Urinary bladder (tissue), 3 donors: ENCODE measurements at regions not wholly inside any gene's neighbourhood (a gene's known extent, or its start where the extent isn't known, plus 50 kb on each side); places are given as distances from the start of the nearest gene placed in this dataset.
"Not testable (repeated sequence)": the region's sequence is repeated elsewhere in the genome, so short reads cannot be mapped to it uniquely, and the experiment has no call there.

Experiments
- DNase-seq: peaks from one replicate; pipeline ENCODE4 v3.0.0-alpha.2; 2015; ENCODE audit errors: extremely low spot score
- H3K27ac ChIP-seq: one replicate; pipeline ENCODE4 v1.5.1; 2013; ENCODE audit warnings: low read depth, mild to moderate bottlenecking, moderate library complexity
- H3K36me3 ChIP-seq: one replicate; pipeline ENCODE4 v1.6.1; 2013; ENCODE audit warnings: mild to moderate bottlenecking, moderate library complexity; ENCODE audit not compliant: insufficient read depth
- H3K4me1 ChIP-seq: one replicate; pipeline ENCODE4 v1.6.1; 2013; ENCODE audit warnings: mild to moderate bottlenecking, moderate library complexity; ENCODE audit not compliant: insufficient read depth
- H3K4me3 ChIP-seq: one replicate; pipeline ENCODE4 v1.5.1; 2013; ENCODE audit warnings: low read depth, low read length
- WGBS: extraction: QIAGEN DNeasy Blood & Tissue Kit; methylation state at CpG from one replicate; pipeline ENCODE4 v1.1.7; 2013; 5-methylcytosine and 5-hydroxymethylcytosine counted together
- donor health status: healthy with polysubstance abuse.
- donor health status: healthy.

DNA sequence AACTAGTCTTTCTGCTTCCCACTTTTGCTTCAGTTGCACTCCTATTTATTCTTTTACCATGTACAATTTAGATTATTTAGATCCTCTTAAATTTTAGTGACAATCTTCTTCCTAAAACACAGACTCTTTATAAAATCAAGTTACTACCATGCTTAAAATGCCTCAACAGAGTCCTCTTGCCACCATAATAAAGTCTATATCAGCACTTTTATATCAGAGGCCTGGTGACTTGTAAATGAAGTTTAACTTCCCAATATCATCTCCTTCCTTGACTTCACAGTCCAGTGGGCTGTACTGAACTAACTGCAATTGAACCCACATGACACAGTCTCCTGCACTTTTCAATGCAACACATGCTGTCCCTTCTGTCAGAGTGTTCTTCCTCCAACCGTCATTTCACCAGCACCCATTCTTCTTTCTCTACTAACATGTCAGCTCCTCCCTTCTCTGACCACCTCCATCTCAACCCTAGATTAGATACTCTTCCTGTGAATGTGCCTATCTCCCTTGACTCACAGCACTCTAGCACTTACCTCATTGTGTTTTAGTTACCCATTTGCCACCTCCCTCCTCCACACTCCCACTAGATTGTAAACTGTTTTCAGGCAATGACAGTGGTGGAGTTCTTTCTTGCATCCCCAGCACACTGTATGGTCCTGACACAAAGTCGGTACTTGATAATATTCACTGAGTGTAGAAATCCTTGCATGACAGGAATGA, 414.9 kb downstream of the SATB2 start:
- no peaks in the 10 kb centered on the region for H3K36me3 ChIP-seq
- no peaks in the 10 kb centered on the region for H3K4me1 ChIP-seq
- 87% methylated on average over 2 of the region's 2 CpGs for WGBS
- DNase-seq = no peak
- no peak overlapping the region for H3K4me3 ChIP-seq
- no peak overlapping the region for H3K27ac ChIP-seq

DNA sequence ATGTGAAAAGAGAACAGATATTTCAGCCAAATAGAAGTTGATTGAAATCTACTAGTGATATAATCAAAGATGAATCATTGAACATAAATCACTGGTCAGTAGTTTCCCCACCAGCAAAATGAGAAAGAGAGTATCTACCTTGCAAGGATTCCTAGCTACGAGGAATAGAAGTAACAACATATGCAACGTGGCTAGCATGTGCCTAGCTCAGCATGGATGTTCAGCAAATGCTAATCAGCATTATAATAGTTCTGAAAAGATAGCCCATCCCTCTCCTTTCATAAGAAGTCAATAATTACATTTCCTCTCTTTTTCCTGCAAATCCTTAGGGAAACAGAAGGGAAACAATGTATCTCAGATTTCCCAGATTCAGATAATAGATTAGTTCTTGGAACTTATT, 417.2 kb downstream of the SATB2 start:
- Histone ChIP-seq H3K4me3 (no peak overlapping the region), H3K4me1 (no peaks in the 10 kb centered on the region), H3K27ac (no peak overlapping the region), H3K36me3 (no peaks in the 10 kb centered on the region)
- DNase-seq = no peak
- WGBS = 56% methylated on average over 2 of the region's 2 CpGs

DNA sequence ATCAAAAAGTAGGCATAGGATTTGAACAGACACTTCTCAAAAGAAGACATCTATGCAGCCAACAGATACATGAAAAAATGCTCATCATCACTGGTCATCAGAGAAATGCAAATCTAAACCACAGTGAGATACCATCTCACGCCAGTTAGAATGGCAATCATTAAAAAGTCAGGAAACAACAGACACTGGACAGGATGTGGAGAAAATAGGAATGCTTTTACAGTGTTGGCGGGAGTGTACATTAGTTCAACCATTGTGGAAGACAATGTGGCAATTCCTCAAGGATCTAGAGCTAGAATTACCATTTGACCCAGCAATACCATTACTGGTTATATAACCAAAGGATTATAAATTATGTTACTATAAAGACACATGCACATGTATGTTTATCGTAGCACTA, 424.0 kb downstream of the SATB2 start:
- not testable (repeated sequence) for H3K4me1 ChIP-seq, H3K36me3 ChIP-seq, DNase-seq, H3K4me3 ChIP-seq, H3K27ac ChIP-seq
- 92% methylated on average over 3 of the region's 3 CpGs for WGBS

DNA sequence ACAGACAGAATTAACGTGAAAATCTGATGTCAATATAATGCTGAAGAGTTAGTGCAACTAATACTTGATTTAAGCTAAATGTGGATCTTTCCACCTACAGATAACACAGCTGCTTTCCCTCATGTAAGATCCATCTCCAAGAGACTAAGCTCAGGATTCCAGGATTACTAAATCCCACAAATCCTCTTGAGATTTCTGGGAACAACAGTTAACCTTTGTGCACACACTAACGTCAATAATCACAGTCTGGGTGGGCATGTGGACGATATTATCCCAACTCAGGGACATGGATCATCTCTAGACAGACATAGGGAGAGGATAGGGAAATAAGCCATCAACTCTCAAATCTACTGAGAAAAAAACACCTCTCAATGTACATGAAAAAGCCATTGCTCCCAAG, 432.6 kb downstream of the SATB2 start:
- H3K4me1 ChIP-seq = no peaks in the 10 kb centered on the region
- no peak overlapping the region for H3K4me3 ChIP-seq
- WGBS = 39% methylated on average over 3 of the region's 3 CpGs
- DNase-seq = no peak
- H3K27ac ChIP-seq = no peak overlapping the region
- no peaks in the 10 kb centered on the region for H3K36me3 ChIP-seq

DNA sequence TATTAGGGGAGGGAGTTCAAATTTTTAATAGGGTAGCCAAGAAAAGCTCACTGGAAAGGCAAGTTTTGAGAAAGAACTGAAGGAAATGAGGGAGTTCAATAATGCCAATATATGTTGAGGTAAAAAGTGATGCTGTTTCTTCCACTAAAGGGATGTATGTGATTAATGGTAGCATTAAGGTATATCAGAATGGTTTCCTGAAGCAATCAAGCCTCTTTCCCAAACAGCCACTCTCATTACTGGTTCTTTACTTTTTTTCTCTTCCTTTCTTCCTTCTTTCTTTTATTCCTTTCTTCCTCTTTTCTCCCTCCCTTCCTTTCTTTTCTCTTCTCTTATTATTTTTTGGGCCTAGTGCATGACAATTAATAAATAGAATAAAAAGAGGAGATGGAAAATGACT, 433.5 kb downstream of the SATB2 start:
- Histone ChIP-seq H3K27ac (no peak overlapping the region), H3K36me3 (no peaks in the 10 kb centered on the region), H3K4me3 (no peak overlapping the region), H3K4me1 (no peaks in the 10 kb centered on the region)
- DNase-seq = no peak

DNA sequence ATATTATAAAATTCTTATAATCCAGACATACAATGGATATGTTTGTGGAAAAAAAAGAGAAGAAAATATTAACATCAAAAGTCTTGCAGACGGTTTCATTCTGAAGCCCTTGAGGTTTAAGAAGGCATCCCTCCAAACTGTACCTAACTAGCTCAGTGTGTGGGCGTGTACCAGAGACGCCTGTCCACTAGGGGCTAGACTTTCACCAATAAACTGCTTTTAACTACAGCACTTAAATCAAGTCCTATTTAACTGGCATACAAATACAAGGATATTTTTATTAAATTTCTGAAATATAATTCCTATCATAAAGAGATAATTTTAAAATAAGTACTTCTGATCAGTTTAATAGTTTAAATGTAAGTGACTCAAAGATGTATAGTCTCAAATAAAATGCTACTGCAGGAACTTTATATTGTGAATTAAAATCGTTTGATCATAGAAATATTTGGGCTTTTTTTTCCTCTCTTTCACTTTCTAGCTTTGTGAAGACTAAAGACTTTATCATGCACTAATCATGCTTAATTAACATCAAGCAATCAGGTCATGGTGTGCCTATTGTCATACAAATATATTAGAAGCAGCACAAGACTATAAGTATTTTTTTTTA, 437.7 kb downstream of the SATB2 start:
- no peak overlapping the region for H3K27ac ChIP-seq
- H3K36me3 ChIP-seq = no peaks in the 10 kb centered on the region
- H3K4me1 ChIP-seq = no peaks in the 10 kb centered on the region
- no peak overlapping the region for H3K4me3 ChIP-seq
- DNase-seq = no peak
- WGBS = 30% methylated on average over 4 of the region's 4 CpGs

DNA sequence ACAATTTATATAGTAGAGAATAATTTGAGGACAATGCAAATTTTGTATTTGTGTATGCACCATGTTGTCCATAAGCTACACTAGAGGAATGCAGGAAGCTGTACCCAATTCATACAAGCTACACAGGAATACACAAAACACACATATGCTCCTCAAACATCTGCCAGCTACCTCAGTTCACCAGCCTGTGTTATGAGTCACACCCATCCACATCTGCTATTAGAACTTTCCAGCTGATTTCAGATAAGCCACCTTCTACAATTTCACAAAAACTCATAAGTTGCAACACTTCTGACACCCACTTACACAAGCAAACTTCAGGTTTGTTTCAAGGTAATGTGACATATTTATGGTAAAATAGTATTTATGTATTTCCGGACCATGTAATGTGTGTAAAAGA, 438.9 kb downstream of the SATB2 start:
- no peaks in the 10 kb centered on the region for H3K36me3 ChIP-seq
- no peak for DNase-seq
- H3K27ac ChIP-seq = no peak overlapping the region
- 0% methylated on average over 1 of the region's 1 CpG for WGBS
- H3K4me1 ChIP-seq = no peaks in the 10 kb centered on the region
- H3K4me3 ChIP-seq = no peak overlapping the region

DNA sequence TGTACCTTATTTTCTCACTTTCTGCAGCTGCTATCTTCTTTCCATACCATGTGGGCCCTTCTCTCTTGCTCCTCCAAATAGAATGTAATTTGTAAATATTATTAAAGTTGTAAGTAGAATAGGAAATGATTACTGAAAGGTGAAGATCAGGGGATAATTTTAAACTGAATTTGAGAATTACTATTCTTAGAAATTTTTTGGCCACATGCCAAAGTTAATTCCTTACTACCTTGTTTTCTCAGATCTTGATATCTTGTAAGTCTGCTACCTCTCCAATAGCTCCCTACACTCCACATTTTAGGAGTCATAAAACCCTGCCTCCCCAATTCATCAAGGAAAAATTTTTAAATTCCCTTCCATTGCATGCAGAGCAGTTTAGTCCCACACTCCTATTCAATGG, 442.7 kb downstream of the SATB2 start:
- H3K27ac ChIP-seq = no peak overlapping the region
- DNase-seq = no peak
- H3K4me3 ChIP-seq = no peak overlapping the region
- no peaks in the 10 kb centered on the region for H3K4me1 ChIP-seq
- no peaks in the 10 kb centered on the region for H3K36me3 ChIP-seq

DNA sequence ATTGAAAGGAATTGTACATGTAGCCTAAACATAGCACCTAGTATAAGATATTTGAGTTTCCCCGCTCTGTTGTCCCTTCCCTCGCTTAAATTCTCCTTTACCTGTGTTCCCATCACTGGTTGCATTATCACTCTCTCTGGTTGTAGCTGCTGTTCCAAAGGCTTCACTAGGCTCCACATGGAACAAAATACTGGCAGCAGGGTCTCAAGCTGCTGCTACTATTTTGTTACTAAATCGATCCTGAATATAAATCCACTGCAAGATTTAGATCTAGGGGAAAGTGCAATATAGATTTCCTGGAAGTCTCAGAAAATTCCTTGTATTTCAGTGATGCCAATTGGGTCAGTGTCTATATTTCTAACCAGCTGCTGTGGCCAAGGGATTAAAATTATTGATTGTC, 443.5 kb downstream of the SATB2 start:
- Histone ChIP-seq H3K27ac (no peak overlapping the region), H3K4me3 (no peak overlapping the region), H3K4me1 (no peaks in the 10 kb centered on the region), H3K36me3 (no peaks in the 10 kb centered on the region)
- WGBS = 89% methylated on average over 3 of the region's 3 CpGs
- no peak for DNase-seq

DNA sequence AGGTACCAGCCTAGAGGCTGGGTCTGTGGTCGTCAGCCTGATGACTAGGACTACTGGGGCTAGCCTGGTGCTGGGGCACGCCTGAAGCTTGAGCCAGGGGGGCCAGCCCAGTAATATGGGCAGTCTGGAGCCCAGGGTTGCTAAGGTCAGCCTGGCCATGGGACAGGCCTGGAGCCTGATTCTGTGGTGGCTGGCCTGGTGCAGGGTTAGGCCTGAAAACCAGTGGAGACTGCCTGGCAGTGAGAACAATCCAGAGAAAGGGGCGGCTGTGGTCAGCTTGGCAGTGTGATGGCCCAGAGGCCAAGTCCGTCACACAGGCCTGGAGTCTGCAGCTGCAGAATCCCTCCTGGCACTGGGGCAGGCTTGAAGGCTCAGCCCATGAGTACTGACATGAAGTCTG, 445.8 kb downstream of the SATB2 start:
- no peak overlapping the region for H3K27ac ChIP-seq
- 63% methylated on average over 4 of the region's 4 CpGs for WGBS
- no peaks in the 10 kb centered on the region for H3K4me1 ChIP-seq
- H3K4me3 ChIP-seq = no peak overlapping the region
- DNase-seq = no peak
- no peaks in the 10 kb centered on the region for H3K36me3 ChIP-seq

DNA sequence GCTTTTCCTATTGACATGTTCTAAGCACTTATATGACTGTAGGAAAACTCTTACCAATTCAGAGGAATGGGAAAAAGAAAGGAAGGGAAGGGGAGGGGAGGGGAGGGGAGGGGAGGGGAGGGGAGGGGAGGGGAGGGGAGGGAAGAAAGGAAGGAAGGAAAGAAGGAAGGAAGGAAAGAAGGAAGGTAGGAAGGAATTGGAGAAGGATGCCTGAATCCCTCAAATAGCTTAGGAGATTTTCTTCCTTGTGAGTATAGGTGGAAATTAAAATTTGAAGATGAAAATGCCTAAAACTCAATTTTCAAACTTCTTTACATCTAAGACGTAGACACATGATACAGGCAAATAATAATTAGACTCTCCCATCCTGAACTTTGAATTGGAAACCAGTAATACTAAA, 463.1 kb downstream of the SATB2 start:
- H3K4me1 ChIP-seq = no peaks in the 10 kb centered on the region
- DNase-seq = no peak
- 67% methylated on average over 1 of the region's 1 CpG for WGBS
- no peak overlapping the region for H3K27ac ChIP-seq
- no peak overlapping the region for H3K4me3 ChIP-seq
- H3K36me3 ChIP-seq = no peaks in the 10 kb centered on the region

DNA sequence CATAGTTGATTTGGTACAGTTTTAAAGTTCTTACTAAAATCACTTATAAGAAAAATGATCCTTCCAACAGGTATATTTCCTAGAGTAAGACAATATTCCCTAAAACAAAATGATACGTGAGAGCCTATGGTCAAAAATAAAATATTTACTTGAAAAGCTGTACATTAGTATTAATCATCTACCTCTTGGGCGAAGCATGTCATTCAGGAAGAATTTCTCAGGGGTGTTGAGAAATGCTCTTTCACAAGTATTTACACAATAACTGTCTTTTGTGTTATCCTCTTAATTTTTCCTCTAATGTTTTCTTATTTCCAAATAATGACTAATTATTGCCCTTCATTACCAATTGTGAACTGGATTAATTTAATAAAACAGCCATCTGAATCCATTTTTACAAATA, 466.3 kb downstream of the SATB2 start:
- H3K27ac ChIP-seq = no peak overlapping the region
- 88% methylated on average over 2 of the region's 2 CpGs for WGBS
- no peaks in the 10 kb centered on the region for H3K36me3 ChIP-seq
- H3K4me3 ChIP-seq = no peak overlapping the region
- no peak for DNase-seq
- no peaks in the 10 kb centered on the region for H3K4me1 ChIP-seq

DNA sequence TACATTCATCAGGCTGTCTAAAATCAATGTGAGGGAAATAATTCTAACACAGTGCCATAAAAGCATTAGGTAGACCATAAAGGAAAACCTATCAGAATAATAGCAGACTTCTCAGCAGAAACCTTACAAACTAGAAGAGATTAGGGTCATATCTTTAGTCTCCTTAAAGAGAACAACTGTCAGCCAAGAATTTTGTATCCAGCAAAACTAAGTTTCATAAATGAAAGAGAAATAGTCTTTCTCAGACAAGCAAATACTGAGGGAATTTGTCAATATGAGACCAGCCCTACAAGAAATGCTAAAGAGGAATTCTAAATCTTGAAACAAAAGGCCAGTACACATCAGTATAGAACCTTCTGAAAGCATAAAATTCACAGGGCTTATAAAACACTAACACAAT, 482.0 kb downstream of the SATB2 start:
- no peak overlapping the region for H3K27ac ChIP-seq
- H3K4me1 ChIP-seq = no peaks in the 10 kb centered on the region

DNA sequence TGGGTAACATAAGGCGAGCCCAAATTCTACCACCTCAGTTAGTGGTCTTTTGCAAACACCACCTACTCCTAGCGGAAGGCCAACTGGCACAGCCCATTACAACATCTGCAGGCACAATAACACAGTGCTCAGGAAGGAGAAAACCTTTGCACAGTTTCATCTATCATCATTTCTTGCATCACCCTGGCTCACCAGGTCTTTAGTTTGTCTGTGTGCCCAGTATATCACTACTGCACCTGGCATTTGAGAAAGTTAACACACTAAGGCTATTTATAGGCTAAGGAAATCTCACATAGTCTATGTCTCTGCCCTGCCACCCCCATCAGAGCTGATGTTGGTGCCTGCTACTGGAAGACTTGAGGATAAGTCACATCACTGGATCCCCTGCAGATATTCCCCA, 484.0 kb downstream of the SATB2 start:
- H3K4me1 ChIP-seq = no peaks in the 10 kb centered on the region
- no peak overlapping the region for H3K27ac ChIP-seq
- no peak for DNase-seq
- no peak overlapping the region for H3K4me3 ChIP-seq
- 91% methylated on average over 2 of the region's 2 CpGs for WGBS
- no peaks in the 10 kb centered on the region for H3K36me3 ChIP-seq

More for the DNA sequence above, 482.0 kb downstream of the SATB2 start:
- Histone ChIP-seq H3K4me3 (no peak overlapping the region), H3K36me3 (no peaks in the 10 kb centered on the region)
- no peak for DNase-seq

DNA sequence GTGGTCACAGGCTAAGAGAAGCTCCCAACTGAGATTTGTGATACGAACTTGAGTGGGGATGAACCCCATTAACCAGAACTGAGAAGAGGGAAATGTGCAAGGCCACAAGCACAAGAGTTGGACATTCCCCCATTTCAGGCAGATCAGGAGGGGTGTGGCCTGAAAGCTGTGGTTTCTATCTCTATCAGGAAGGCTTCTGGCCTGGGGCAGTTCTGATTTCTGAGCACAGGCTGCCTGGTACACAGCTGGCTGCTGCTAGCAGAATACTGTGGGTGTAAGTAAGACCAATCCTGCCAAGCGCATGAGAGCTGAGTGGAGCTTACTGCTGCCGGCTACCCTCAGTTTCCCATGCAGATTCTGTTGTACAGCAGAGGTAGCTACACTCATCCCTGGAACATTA, 484.6 kb downstream of the SATB2 start:
- no peak overlapping the region for H3K27ac ChIP-seq
- DNase-seq = no peak
- H3K36me3 ChIP-seq = no peaks in the 10 kb centered on the region
- 62% methylated on average over 3 of the region's 3 CpGs for WGBS
- no peak overlapping the region for H3K4me3 ChIP-seq
- H3K4me1 ChIP-seq = no peaks in the 10 kb centered on the region
